GM19468 (cell line): ENCODE measurements at regions not wholly inside any gene's neighbourhood (a gene's known extent, or its start where the extent isn't known, plus 50 kb on each side); places are given as distances from the start of the nearest gene placed in this dataset.
"Not testable (repeated sequence)": the region's sequence is repeated elsewhere in the genome, so short reads cannot be mapped to it uniquely, and the experiment has no call there.

Source experiments
- ATAC-seq: cut with Tn5 transposase; IDR thresholded peaks from one replicate; pipeline ENCODE4 v1.9.1; 2021; ENCODE audit warnings: mild to moderate bottlenecking, moderate library complexity, moderate number of reproducible peaks; ENCODE audit not compliant: unreplicated experiment; ENCODE audit errors: extremely low read depth

- no peak for ATAC-seq
Observed at GRCh38 chrX:86887341-86887740, 630.3 kb upstream of the KLHL4 start.

GRCh38 chrX:86910027-86910426 is 607.6 kb upstream of the KLHL4 start:
- ATAC-seq: no peak

- ATAC-seq: no peak
Observed at GRCh38 chrX:86910602-86911311, 606.8 kb upstream of the KLHL4 start.

GRCh38 chrX:86914569-86914968 is 603.0 kb upstream of the KLHL4 start:
- no peak for ATAC-seq

GRCh38 chrX:86917959-86918358 is 599.6 kb upstream of the KLHL4 start:
- no peak for ATAC-seq

GRCh38 chrX:86930419-86930818 is 587.2 kb upstream of the KLHL4 start:
- no peak for ATAC-seq

- ATAC-seq: no peak
Observed at GRCh38 chrX:86935988-86936387, 581.6 kb upstream of the KLHL4 start.

GRCh38 chrX:86946569-86946968 is 571.0 kb upstream of the KLHL4 start:
- ATAC-seq: peak; percentile 76

GRCh38 chrX:86964321-86964720 is 553.3 kb upstream of the KLHL4 start:
- no peak for ATAC-seq

GRCh38 chrX:86981326-86981879 is 536.2 kb upstream of the KLHL4 start:
- ATAC-seq: no peak

GRCh38 chrX:86987351-86987750 is 530.3 kb upstream of the KLHL4 start:
- not testable (repeated sequence) for ATAC-seq

GRCh38 chrX:87003031-87003430 is 514.6 kb upstream of the KLHL4 start:
- ATAC-seq: no peak

GRCh38 chrX:87005183-87005582 is 512.4 kb upstream of the KLHL4 start:
- no peak for ATAC-seq

- no peak for ATAC-seq
Observed at GRCh38 chrX:87005885-87006284, 511.7 kb upstream of the KLHL4 start.

- ATAC-seq: no peak
Observed at GRCh38 chrX:87006561-87006960, 511.0 kb upstream of the KLHL4 start.

- no peak for ATAC-seq
Observed at GRCh38 chrX:87017210-87017609, 500.4 kb upstream of the KLHL4 start.

GRCh38 chrX:87033115-87033514 is 484.5 kb upstream of the KLHL4 start:
- ATAC-seq: not testable (repeated sequence)

- no peak for ATAC-seq
Observed at GRCh38 chrX:87045352-87045751, 472.2 kb upstream of the KLHL4 start.

- ATAC-seq: no peak
Observed at GRCh38 chrX:87049567-87049966, 468.0 kb upstream of the KLHL4 start.

GRCh38 chrX:87063642-87064041 is 454.0 kb upstream of the KLHL4 start:
- no peak for ATAC-seq

GRCh38 chrX:87064502-87064901 is 453.1 kb upstream of the KLHL4 start:
- no peak for ATAC-seq

GRCh38 chrX:87067795-87068369 is 449.7 kb upstream of the KLHL4 start:
- no peak for ATAC-seq
